PC-3 (cell line): ENCODE measurements at regions not wholly inside any gene's neighbourhood (a gene's known extent, or its start where the extent isn't known, plus 50 kb on each side); places are given as distances from the start of the nearest gene placed in this dataset.

Experiments used
- ATAC-seq: fragments of 200-7000 bp; cut with Tn5 transposase; 2 replicates; pipeline ENCODE4 v1.9.1; 2020; ENCODE audit warnings: mild to moderate bottlenecking, moderate library complexity
- BruUV-seq: library from RNA; stranded (reverse); fragments of 400-500 nt; replicated peaks from 2 replicates; lab custom pipeline; 2021; lab: Mats Ljungman, UMichigan
- CTCF ChIA-PET: fragments of 300-600 bp; sonication (Branson Sonifier 250); formaldehyde crosslinking; loops from one replicate; lab custom pipeline; 2022; ENCODE audit warnings: antibody characterized with exemption; lab: Charles Lee
- POLR2A ChIA-PET: fragments of 300-600 bp; sonication (Branson Sonifier 250); formaldehyde crosslinking; loops from one replicate; lab custom pipeline; 2022; ENCODE audit warnings: antibody characterized with exemption; ENCODE audit not compliant: unreplicated experiment; lab: Charles Lee
- DNase-seq: peaks from one replicate; pipeline ENCODE4 v3.0.0-alpha.2; 2015
- H2AFZ ChIP-seq: fragments of 300-600 bp; sonication (generic); 2 replicates; pipeline ENCODE4 v1.6.0; 2016; ENCODE audit warnings: antibody characterized with exemption, low read length
- H3F3A ChIP-seq: fragments of 300-600 bp; sonication (generic); one replicate; pipeline ENCODE4 v1.6.0; 2017; ENCODE audit warnings: antibody characterized with exemption, low read length, control low read depth, mild to moderate bottlenecking; ENCODE audit not compliant: unreplicated experiment
- H3K27ac ChIP-seq: fragments of 300-600 bp; sonication (generic); 2 replicates; pipeline ENCODE4 v1.5.1; 2016; ENCODE audit warnings: mild to moderate bottlenecking, low read length
- H3K27me3 ChIP-seq: fragments of 300-600 bp; sonication (generic); 2 replicates; pipeline ENCODE4 v1.6.1; 2016; ENCODE audit warnings: low read length, mixed read lengths
- H3K36me3 ChIP-seq: fragments of 300-600 bp; sonication (generic); 2 replicates; pipeline ENCODE4 v1.6.1; 2016; ENCODE audit warnings: low read depth, mixed run types, low read length, mixed read lengths
- H3K4me1 ChIP-seq: fragments of 300-600 bp; sonication (generic); 2 replicates; pipeline ENCODE4 v1.5.1; 2016; ENCODE audit warnings: low read length; ENCODE audit not compliant: insufficient read depth
- H3K4me2 ChIP-seq: fragments of 300-600 bp; sonication (generic); 2 replicates; pipeline ENCODE4 v1.6.0; 2016; ENCODE audit warnings: low read length
- H3K4me3 ChIP-seq: fragments of 300-600 bp; sonication (generic); 2 replicates; pipeline ENCODE4 v1.5.1; 2016; ENCODE audit warnings: mild to moderate bottlenecking, low read length, mixed read lengths
- H3K79me2 ChIP-seq: fragments of 300-600 bp; sonication (generic); 2 replicates; pipeline ENCODE4 v1.6.1; 2017; ENCODE audit warnings: low read length, mixed read lengths
- H3K9ac ChIP-seq: fragments of 300-600 bp; sonication (generic); 2 replicates; pipeline ENCODE4 v1.6.0; 2016; ENCODE audit warnings: mild to moderate bottlenecking, low read length
- H3K9me2 ChIP-seq: fragments of 300-600 bp; sonication (generic); replicated peaks from 2 replicates; pipeline ENCODE4 v1.6.1; 2016; ENCODE audit warnings: mixed run types, low read length, mixed read lengths
- H3K9me3 ChIP-seq: fragments of 300-600 bp; sonication (generic); 2 replicates; pipeline ENCODE4 v1.6.1; 2016; ENCODE audit warnings: low read length, mixed read lengths
- H4K20me1 ChIP-seq: fragments of 300-600 bp; sonication (generic); 2 replicates; pipeline ENCODE4 v1.6.1; 2016; ENCODE audit warnings: low read length, mixed read lengths
- EZH2 ChIP-seq: fragments of 300-600 bp; sonication (generic); IDR thresholded peaks from one replicate; pipeline ENCODE4 v1.6.1; 2017; ENCODE audit warnings: antibody characterized with exemption, mild to moderate bottlenecking, low read length; ENCODE audit not compliant: unreplicated experiment
- EZH2phosphoT487 ChIP-seq: fragments of 300-600 bp; sonication (generic); IDR thresholded peaks from 2 replicates; pipeline ENCODE4 v1.6.1; 2018; ENCODE audit warnings: mild to moderate bottlenecking, antibody characterized with exemption, low read length, borderline replicate concordance
- intact Hi-C: fragments of 100-400 bp; cut with micrococcal nuclease; formaldehyde crosslinking; loops from 2 replicates; pipeline ENCODE4 v1.9.0; 2023
- TF ChIP-seq, protein P1 (sequence below): fragments of 300-600 bp; sonication (generic); conservative IDR thresholded peaks from 2 replicates; pipeline ENCODE4 v1.5.1; 2017; ENCODE audit warnings: antibody characterized with exemption, low read depth, mild to moderate bottlenecking, low read length

DNA sequence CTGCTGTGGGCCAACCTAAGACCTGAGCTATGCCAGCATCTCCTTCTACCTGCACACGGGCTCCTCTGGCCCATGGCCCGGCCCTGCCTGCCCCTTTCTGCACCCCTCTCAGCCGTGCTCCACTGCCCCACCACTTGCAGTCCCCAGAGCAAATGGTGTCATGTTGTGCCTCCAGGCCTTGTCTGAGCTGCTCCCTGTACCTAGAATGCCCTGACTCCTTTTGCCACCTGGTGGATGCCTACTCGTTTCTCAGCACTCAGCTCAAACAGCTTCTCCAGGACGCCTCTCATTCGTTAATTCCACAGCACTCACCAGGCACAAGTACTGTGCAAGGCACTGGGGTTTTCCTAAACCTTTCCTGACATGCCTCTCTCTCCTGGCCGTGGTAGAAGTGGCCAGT is 63.2 kb upstream of the PNMA1 start:
- H3K4me2 ChIP-seq, result no peak overlapping the region
- no peaks in the 10 kb centered on the region for H3K36me3 ChIP-seq
- intact Hi-C loops, result no loop called here
- H3K9me3 ChIP-seq, result no peaks in the 10 kb centered on the region
- no TSS peak for BruUV-seq
- no peaks in the 10 kb centered on the region for H4K20me1 ChIP-seq
- H2AFZ ChIP-seq, result no peak overlapping the region
- POLR2A ChIA-PET, result no interaction called here
- no peaks in the 10 kb centered on the region for H3K27me3 ChIP-seq
- peaks cover 60% of the 10 kb centered on the region for H3K79me2 ChIP-seq
- no peaks in the 10 kb centered on the region for H3K4me1 ChIP-seq
- DNase-seq, result no peak
- no peak overlapping the region for H3K27ac ChIP-seq
- ATAC-seq, result no peak
- H3F3A ChIP-seq, result no peaks in the 10 kb centered on the region
- H3K9ac ChIP-seq, result no peak overlapping the region
- CTCF ChIA-PET, result no interaction called here
- TF ChIP-seq, protein P1, sequence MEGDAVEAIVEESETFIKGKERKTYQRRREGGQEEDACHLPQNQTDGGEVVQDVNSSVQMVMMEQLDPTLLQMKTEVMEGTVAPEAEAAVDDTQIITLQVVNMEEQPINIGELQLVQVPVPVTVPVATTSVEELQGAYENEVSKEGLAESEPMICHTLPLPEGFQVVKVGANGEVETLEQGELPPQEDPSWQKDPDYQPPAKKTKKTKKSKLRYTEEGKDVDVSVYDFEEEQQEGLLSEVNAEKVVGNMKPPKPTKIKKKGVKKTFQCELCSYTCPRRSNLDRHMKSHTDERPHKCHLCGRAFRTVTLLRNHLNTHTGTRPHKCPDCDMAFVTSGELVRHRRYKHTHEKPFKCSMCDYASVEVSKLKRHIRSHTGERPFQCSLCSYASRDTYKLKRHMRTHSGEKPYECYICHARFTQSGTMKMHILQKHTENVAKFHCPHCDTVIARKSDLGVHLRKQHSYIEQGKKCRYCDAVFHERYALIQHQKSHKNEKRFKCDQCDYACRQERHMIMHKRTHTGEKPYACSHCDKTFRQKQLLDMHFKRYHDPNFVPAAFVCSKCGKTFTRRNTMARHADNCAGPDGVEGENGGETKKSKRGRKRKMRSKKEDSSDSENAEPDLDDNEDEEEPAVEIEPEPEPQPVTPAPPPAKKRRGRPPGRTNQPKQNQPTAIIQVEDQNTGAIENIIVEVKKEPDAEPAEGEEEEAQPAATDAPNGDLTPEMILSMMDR, result no peak
- TF ChIP-seq EZH2 (no peak), EZH2phosphoT487 (no peak)
- no peaks in the 10 kb centered on the region for H3K9me2 ChIP-seq
- no peak overlapping the region for H3K4me3 ChIP-seq

DNA sequence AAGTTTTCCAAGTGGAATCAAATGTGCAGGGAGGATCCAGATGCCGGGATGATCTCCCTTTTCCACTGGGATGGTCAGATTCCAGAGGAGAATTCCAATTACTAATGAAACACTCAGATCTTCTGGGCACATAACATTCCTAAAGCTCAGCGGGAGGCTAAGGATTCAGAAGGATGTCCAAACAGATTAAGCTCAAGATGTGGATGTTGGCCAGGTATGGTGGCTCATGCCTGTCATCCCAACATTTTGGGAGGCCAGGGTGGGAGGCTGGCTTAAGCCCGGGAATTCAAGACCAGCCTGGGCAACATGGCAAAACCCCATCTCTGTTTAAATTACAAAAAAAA is 62.0 kb upstream of the PNMA1 start:
- Histone ChIP-seq H4K20me1 (no peaks in the 10 kb centered on the region), H3K9me3 (no peaks in the 10 kb centered on the region), H3K79me2 (peaks cover 60% of the 10 kb centered on the region), H2AFZ (no peak overlapping the region), H3K27ac (no peak overlapping the region), H3K4me1 (no peaks in the 10 kb centered on the region), H3K9me2 (no peaks in the 10 kb centered on the region), H3K27me3 (no peaks in the 10 kb centered on the region), H3K36me3 (no peaks in the 10 kb centered on the region), H3K4me2 (no peak overlapping the region), H3F3A (no peaks in the 10 kb centered on the region), H3K9ac (no peak overlapping the region), H3K4me3 (no peak overlapping the region)
- ChIA-PET POLR2A (no interaction called here), CTCF (no interaction called here)
- intact Hi-C loops, result no loop called here
- ATAC-seq (no peak), DNase-seq (no peak)
- BruUV-seq, result no TSS peak
- TF ChIP-seq, protein P1, result no peak
- TF ChIP-seq EZH2phosphoT487 (no peak), EZH2 (no peak)

DNA sequence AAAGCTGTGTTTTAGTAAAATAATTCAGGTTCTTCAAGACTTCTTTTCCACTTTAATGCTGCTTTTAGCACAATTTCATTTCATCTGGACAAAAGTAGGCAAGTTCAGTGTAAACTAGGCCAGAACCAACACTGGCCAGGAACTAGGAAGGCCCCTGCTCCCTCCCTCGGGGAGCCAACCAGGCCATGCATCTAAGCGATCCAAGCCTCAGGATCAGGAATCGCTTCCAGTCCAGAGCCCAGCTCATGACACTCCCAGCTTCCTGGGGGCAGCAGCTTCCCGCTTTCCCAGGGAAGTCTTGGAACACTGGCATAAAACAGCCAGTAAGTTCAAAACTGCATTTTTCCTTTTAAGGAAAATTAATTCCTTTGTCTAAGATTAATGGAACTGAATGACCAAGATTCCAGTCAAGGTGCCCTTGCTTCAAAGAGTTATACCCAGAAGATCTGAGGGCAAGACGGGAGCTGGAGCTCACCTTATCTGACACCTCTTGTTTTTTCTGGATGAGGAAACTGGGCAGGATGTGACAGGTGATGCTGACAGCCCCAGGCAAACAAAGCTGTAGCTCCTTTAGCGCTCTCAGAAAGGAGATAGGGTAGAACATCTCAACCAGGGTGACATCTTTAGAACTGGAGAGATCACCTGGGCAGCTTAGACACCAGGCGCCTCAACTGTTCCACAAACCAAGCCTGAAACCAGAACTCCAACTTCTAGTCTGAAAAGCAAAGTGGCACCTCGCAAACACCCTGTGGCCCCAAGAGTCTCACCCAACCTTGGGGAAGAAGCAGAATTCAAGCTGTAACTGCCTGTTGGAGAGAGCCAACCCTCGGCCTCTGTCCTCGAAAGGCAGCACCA is 61.4 kb upstream of the PNMA1 start:
- Histone ChIP-seq H3K9me2 (no peaks in the 10 kb centered on the region), H2AFZ (no peak overlapping the region), H3K27ac (no peak overlapping the region), H3K4me1 (no peaks in the 10 kb centered on the region), H3K36me3 (no peaks in the 10 kb centered on the region), H3K4me2 (no peak overlapping the region), H3K27me3 (no peaks in the 10 kb centered on the region), H4K20me1 (no peaks in the 10 kb centered on the region), H3K79me2 (peaks cover 60% of the 10 kb centered on the region), H3K4me3 (no peak overlapping the region), H3K9ac (no peak overlapping the region), H3F3A (no peaks in the 10 kb centered on the region), H3K9me3 (no peaks in the 10 kb centered on the region)
- POLR2A ChIA-PET, result no interaction called here
- DNase-seq, result no peak
- CTCF ChIA-PET, result no interaction called here
- BruUV-seq, result no TSS peak
- ATAC-seq, result no peak
- TF ChIP-seq EZH2phosphoT487, result no peak
- TF ChIP-seq EZH2, result no peak
- TF ChIP-seq, protein P1, result no peak
- intact Hi-C loops, result no loop called here
